Thyroid gland (tissue), 4 donors: ENCODE measurements at regions not wholly inside any gene's neighbourhood (a gene's known extent, or its start where the extent isn't known, plus 50 kb on each side); places are given as distances from the start of the nearest gene placed in this dataset.

Experiments used
- DNase-seq, 2 donors: peaks; one replicate each; pipeline ENCODE4 v3.0.0-alpha.2; 2019
- H3K27ac ChIP-seq, 3 donors: fragments of 200-600 bp; sonication (generic); 1 replicate in 2 of 3; 2 replicates in 1 of 3; pipeline ENCODE4 v1.5.1; 2016 to 2019; ENCODE audit warnings: mild to moderate bottlenecking in 1 of 3, moderate library complexity in 1 of 3
- H3K27me3 ChIP-seq: fragments of 200-600 bp; sonication (generic); one replicate; pipeline ENCODE4 v1.5.1; 2019
- H3K36me3 ChIP-seq, 2 donors: fragments of 200-600 bp; sonication (generic); one replicate each; pipeline ENCODE4 v1.5.1; 2016 to 2019
- H3K4me1 ChIP-seq, 2 donors: fragments of 200-600 bp; sonication (generic); one replicate each; pipeline ENCODE4 v1.5.1; 2017 to 2019
- H3K4me3 ChIP-seq, 3 donors: fragments of 200-600 bp; sonication (generic); replicated peaks in 1 of 3; 1 replicate in 2 of 3; 2 replicates in 1 of 3; pipeline ENCODE4 v1.5.1; 2016; ENCODE audit warnings: mild to moderate bottlenecking in 1 of 3
- H3K9me3 ChIP-seq: fragments of 200-600 bp; sonication (generic); one replicate; pipeline ENCODE4 v1.5.1; 2017
- CTCF ChIP-seq, 6 experiments: fragments of 200-600 bp in 3 of 6; fragments of 450-650 bp in 3 of 6; sonication (generic) in 3 of 6; IDR thresholded peaks; one replicate each; pipeline ENCODE4 v1.5.1; 2016 to 2019; ENCODE audit warnings: antibody characterized with exemption in 6 of 6, mild to moderate bottlenecking in 2 of 6, inconsistent platforms in 1 of 6, moderate library complexity in 1 of 6
- POLR2A ChIP-seq, 2 donors: fragments of 450-650 bp; IDR thresholded peaks; one replicate each; pipeline ENCODE4 v1.6.1; 2017; ENCODE audit warnings: antibody characterized with exemption in 2 of 2, mild to moderate bottlenecking in 2 of 2, moderate library complexity in 1 of 2
- WGBS, 2 donors: methylation state at CpG; one replicate each; pipeline ENCODE4 v1.1.5; 2017; 5-methylcytosine and 5-hydroxymethylcytosine counted together
- intact Hi-C: fragments of 100-400 bp; cut with DNase I; formaldehyde crosslinking; loops from one replicate; pipeline ENCODE4 v1.15.1; 2023

DNA sequence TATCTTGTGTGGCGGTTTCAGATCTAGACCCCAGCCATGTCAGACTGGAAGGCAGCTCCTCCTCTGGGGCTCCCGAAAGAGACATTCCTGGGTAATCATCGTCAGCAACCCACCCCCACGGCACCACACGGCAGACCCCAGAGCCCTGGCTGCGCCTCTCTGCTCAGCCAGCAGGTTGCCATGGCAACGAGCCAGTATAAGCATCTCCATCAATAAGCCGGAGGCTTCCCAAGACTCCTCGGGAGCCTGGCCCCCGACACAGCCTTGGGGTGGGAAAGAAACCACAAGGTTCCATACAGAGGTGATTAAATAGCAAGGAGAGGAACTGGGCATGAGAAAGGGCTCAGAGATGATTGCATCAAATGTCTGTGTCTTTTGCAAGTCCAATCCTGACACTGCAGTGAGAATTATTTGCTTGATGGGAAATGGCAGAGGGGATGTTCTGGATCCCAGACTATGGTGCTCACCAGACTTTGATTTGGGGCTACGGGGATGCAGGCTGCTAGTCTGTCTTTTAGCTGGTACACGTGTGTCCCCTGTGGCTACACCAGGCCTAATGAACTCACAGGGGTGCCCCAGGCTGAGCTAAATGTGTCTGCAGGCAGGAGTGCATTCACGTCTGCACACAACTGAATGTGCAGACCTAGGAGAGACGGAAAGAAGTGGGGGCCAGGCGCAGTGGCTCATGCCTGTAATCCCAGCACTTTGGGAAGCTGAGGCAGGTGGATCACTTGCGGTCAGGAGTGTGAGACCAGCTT, 320.5 kb upstream of the TNRC6C start:
- TF ChIP-seq POLR2A (IDR thresholded peaks at IDR 0.05) (no peak), CTCF (IDR thresholded peaks at IDR 0.05) (no peak)
- DNase-seq: no peak
- Histone ChIP-seq H3K36me3 (no peaks in the 10 kb centered on the region), H3K27ac (no peak overlapping the region), H3K4me1 (no peaks in the 10 kb centered on the region), H3K9me3 (no peaks in the 10 kb centered on the region), H3K4me3 (no peak overlapping the region), H3K27me3 (no peaks in the 10 kb centered on the region)
- 65 to 69% methylated on average over 8 to 10 of the region's 16 CpGs for WGBS, 2 donors
- intact Hi-C loops: no loop called here

- Histone ChIP-seq H3K36me3 (no peaks in the 10 kb centered on the region), H3K27me3 (no peaks in the 10 kb centered on the region), H3K9me3 (no peaks in the 10 kb centered on the region), H3K4me3 (no peak overlapping the region), H3K4me1 (no peaks in the 10 kb centered on the region), H3K27ac (no peak overlapping the region)
- TF ChIP-seq CTCF (IDR thresholded peaks at IDR 0.05) (no peak), POLR2A (IDR thresholded peaks at IDR 0.05) (no peak)
- no peak for DNase-seq
- 86 to 90% methylated on average over 3 of the region's 3 CpGs for WGBS, 2 donors
- intact Hi-C loops: no loop called here
These were observed 318.3 kb upstream of the TNRC6C start for GRCh38 chr17:77640252-77640651.

DNA sequence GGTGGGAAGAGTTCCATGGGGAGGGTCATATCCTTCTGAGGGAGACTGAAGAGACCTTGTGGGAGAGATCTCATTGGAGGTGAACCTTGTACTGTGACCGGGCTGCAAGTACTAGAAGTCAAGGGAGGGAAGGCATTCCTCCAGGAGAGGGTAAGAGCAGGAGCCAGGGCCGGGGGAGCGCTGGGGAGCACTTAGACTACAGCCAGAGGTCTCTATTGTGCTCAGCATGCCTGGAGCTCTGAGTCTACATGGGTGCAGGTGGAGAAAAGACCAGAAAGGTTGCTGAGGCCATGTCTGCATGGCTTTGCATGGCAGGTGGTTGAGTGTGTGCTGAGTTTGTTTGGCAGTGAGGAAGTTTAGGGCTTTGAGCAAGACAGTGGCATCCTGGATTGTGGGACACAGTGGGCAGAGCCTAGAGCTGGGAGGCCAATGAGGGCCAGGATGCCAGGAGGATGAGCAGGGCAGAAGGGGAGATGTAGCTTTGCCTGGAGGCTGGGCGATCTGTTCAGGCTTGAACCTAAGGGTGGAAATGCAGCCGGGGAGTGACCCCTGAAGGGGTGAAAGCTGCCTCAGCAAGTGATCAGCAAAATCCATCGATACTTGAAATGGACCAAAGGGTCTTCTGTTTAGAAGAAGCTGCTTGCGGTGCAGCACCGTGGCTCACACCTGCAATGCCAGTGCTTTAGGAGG, 317.4 kb upstream of the TNRC6C start:
- intact Hi-C loops: no loop called here
- 85 to 88% methylated on average over 8 of the region's 8 CpGs for WGBS, 2 donors
- Histone ChIP-seq H3K4me3 (no peak overlapping the region), H3K4me1 (no peaks in the 10 kb centered on the region), H3K36me3 (no peaks in the 10 kb centered on the region), H3K27me3 (no peaks in the 10 kb centered on the region), H3K27ac (no peak overlapping the region), H3K9me3 (no peaks in the 10 kb centered on the region)
- TF ChIP-seq POLR2A (IDR thresholded peaks at IDR 0.05) (no peak), CTCF (IDR thresholded peaks at IDR 0.05) (no peak)
- DNase-seq: no peak

DNA sequence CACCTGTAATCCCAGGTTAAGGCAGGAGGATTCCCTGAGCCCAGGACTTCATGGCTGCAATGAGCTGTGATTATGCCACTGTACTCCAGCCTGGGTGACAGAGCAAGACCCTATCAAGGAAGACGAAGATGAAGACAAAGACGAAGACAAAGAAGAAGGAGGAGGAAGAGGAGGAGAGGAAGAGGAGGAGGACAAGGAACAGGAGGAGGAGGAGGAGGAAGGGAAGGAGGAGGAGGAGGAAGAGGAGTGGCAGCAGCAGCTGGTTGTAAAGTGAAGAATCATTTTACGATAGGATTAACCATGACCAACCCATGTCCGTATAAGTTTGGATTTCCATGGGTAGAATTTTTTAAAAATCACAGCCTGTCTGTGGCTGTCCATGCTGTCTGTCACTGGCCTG, 316.8 kb upstream of the TNRC6C start:
- intact Hi-C loops: no loop called here
- WGBS, 2 donors: 85 to 88% methylated on average over 4 of the region's 4 CpGs
- Histone ChIP-seq H3K4me1 (no peaks in the 10 kb centered on the region), H3K4me3 (no peak overlapping the region), H3K36me3 (no peaks in the 10 kb centered on the region), H3K27ac (no peak overlapping the region), H3K9me3 (no peaks in the 10 kb centered on the region), H3K27me3 (no peaks in the 10 kb centered on the region)
- no peak for DNase-seq
- no peak for TF ChIP-seq POLR2A (IDR thresholded peaks at IDR 0.05)
- no peak for TF ChIP-seq CTCF (IDR thresholded peaks at IDR 0.05)
